K562 (cell line): ENCODE measurements at regions not wholly inside any gene's neighbourhood (a gene's known extent, or its start where the extent isn't known, plus 50 kb on each side); places are given as distances from the start of the nearest gene placed in this dataset.

ENCODE experiments used
- BRCA1 ChIP-seq, 2 experiments: fragments of 450-650 bp in 1 of 2; sonication (generic) in 1 of 2; formaldehyde crosslinking in 1 of 2; IDR thresholded peaks; 2 replicates each; pipeline versions ENCODE4 v1.5.0 to v1.6.1; 2017 to 2020; ENCODE audit warnings: mild to moderate bottlenecking in 1 of 2, missing genetic modification reagents in 1 of 2
- CREM ChIP-seq: IDR thresholded peaks from 2 replicates; pipeline ENCODE4 v1.6.1; 2014; ENCODE audit warnings: antibody characterized with exemption, low read depth
- MTA1 ChIP-seq: fragments of 450-650 bp; IDR thresholded peaks from 2 replicates; pipeline ENCODE4 v1.6.1; 2017; ENCODE audit warnings: borderline replicate concordance

GRCh38 chr2:6326958-6327357, 538.7 kb downstream of the CMPK2 start:
- TF ChIP-seq MTA1 (no peak), CREM (no peak), BRCA1 (IDR thresholded peaks at IDR 0.05) (no peak), BRCA1 (CRISPR knock-in tag; IDR thresholded peaks at IDR 0.05) (no peak)
